BE2C (cell line): ENCODE measurements at regions not wholly inside any gene's neighbourhood (a gene's known extent, or its start where the extent isn't known, plus 50 kb on each side); places are given as distances from the start of the nearest gene placed in this dataset.
A peak's percentile ranks its signal among the peaks of the same experiment; 100 is the strongest.

ENCODE experiments used
- DNase-seq: peaks from one replicate; pipeline ENCODE4 v3.0.0-alpha.2; 2020
- H3K27me3 ChIP-seq: fragments of 250-450 bp; sonication (Bioruptor Pico); 2 replicates; pipeline ENCODE4 v1.5.1; 2020; ENCODE audit warnings: mild to moderate bottlenecking
- H3K36me3 ChIP-seq: fragments of 250-450 bp; sonication (Bioruptor Pico); 2 replicates; pipeline ENCODE4 v1.5.1; 2020; ENCODE audit warnings: mild to moderate bottlenecking
- H3K4me1 ChIP-seq: fragments of 250-450 bp; sonication (Bioruptor Pico); 2 replicates; pipeline ENCODE4 v1.5.1; 2020
- H3K4me3 ChIP-seq: 2 replicates; pipeline ENCODE4 v1.5.1; 2011; ENCODE audit warnings: low read depth, low read length
- H3K9me3 ChIP-seq: fragments of 250-450 bp; sonication (Bioruptor Pico); 2 replicates; pipeline ENCODE4 v1.5.1; 2020
- CTCF ChIP-seq: IDR thresholded peaks from 2 replicates; pipeline ENCODE4 v1.5.1; 2012; ENCODE audit warnings: mild to moderate bottlenecking, low read depth, low read length

GRCh38 chr11:113555071-113555619 is 79.9 kb upstream of the DRD2 start:
- Histone ChIP-seq H3K36me3 (no peaks in the 10 kb centered on the region), H3K4me3 (no peak overlapping the region), H3K27me3 (no peaks in the 10 kb centered on the region), H3K9me3 (no peaks in the 10 kb centered on the region), H3K4me1 (peaks cover 7% of the 10 kb centered on the region)
- no peak for DNase-seq
- no peak for TF ChIP-seq CTCF

GRCh38 chr11:113554526-113554925 is 79.3 kb upstream of the DRD2 start:
- H3K4me3 ChIP-seq: no peak overlapping the region
- H3K27me3 ChIP-seq: no peaks in the 10 kb centered on the region
- H3K36me3 ChIP-seq: no peaks in the 10 kb centered on the region
- DNase-seq: no peak
- H3K4me1 ChIP-seq: peaks cover 7% of the 10 kb centered on the region
- H3K9me3 ChIP-seq: no peaks in the 10 kb centered on the region
- no peak for TF ChIP-seq CTCF

GRCh38 chr11:113553915-113554314 is 78.7 kb upstream of the DRD2 start:
- no peaks in the 10 kb centered on the region for H3K9me3 ChIP-seq
- peaks cover 7% of the 10 kb centered on the region for H3K4me1 ChIP-seq
- peak; percentile 70 for DNase-seq
- peak; percentile 70 for TF ChIP-seq CTCF
- H3K4me3 ChIP-seq: no peak overlapping the region
- no peaks in the 10 kb centered on the region for H3K36me3 ChIP-seq
- no peaks in the 10 kb centered on the region for H3K27me3 ChIP-seq

- no peak for DNase-seq
- H3K4me3 ChIP-seq: no peak overlapping the region
- H3K9me3 ChIP-seq: no peaks in the 10 kb centered on the region
- H3K36me3 ChIP-seq: no peaks in the 10 kb centered on the region
- peaks cover 7% of the 10 kb centered on the region for H3K4me1 ChIP-seq
- no peak for TF ChIP-seq CTCF
- H3K27me3 ChIP-seq: no peaks in the 10 kb centered on the region
These were observed 78.0 kb upstream of the DRD2 start for GRCh38 chr11:113553235-113553634.

- H3K4me3 ChIP-seq: no peak overlapping the region
- H3K36me3 ChIP-seq: no peaks in the 10 kb centered on the region
- peaks cover 7% of the 10 kb centered on the region for H3K4me1 ChIP-seq
- no peaks in the 10 kb centered on the region for H3K27me3 ChIP-seq
- no peak for TF ChIP-seq CTCF
- H3K9me3 ChIP-seq: no peaks in the 10 kb centered on the region
- no peak for DNase-seq
These were observed 77.1 kb upstream of the DRD2 start for GRCh38 chr11:113552271-113552670.

- Histone ChIP-seq H3K36me3 (no peaks in the 10 kb centered on the region), H3K4me1 (peaks cover 7% of the 10 kb centered on the region), H3K9me3 (no peaks in the 10 kb centered on the region), H3K4me3 (no peak overlapping the region), H3K27me3 (no peaks in the 10 kb centered on the region)
- TF ChIP-seq CTCF: no peak
- no peak for DNase-seq
These were observed 76.4 kb upstream of the DRD2 start for GRCh38 chr11:113551645-113552044.
